ENCODE measurements at regions not wholly inside any gene's neighbourhood (a gene's known extent, or its start where the extent isn't known, plus 50 kb on each side); places are given as distances from the start of the nearest gene placed in this dataset.

GRCh38 chr9:28628031-28628430 is 1054.8 kb upstream of the C9orf72 start (continued):
- TF ChIP-seq IRF3 (IDR thresholded peaks at IDR 0.05) (no peak), CBFB (IDR thresholded peaks at IDR 0.05; ENCODE audit: low read depth) (no peak), CUX1 (IDR thresholded peaks at IDR 0.05; ENCODE audit: insufficient replicate concordance, low read depth, low read length) (no peak), PAX8 (IDR thresholded peaks at IDR 0.05) (no peak), SRF (IDR thresholded peaks at IDR 0.05; ENCODE audit: low read depth in 2 of 2, low read length in 2 of 2) (no peak), IKZF2 (IDR thresholded peaks at IDR 0.05) (no peak), ZNF274 (IDR thresholded peaks at IDR 0.05; ENCODE audit: insufficient read depth, insufficient read length) (no peak), E2F4 (IDR thresholded peaks at IDR 0.05; ENCODE audit: low read depth, low read length) (no peak), ZNF207 (IDR thresholded peaks at IDR 0.05; ENCODE audit: borderline replicate concordance) (no peak), CHD2 (IDR thresholded peaks at IDR 0.05; ENCODE audit: borderline replicate concordance, low read depth, low read length) (no peak), NKRF (conservative IDR thresholded peaks at IDR 0.05) (no peak)
